ENCODE measurements at regions not wholly inside any gene's neighbourhood (a gene's known extent, or its start where the extent isn't known, plus 50 kb on each side); places are given as distances from the start of the nearest gene placed in this dataset.

GRCh38 chr18:27667064-27667463 lies 482.0 kb upstream of the CHST9 start:
- Histone ChIP-seq H3K56ac (ENCODE audit: insufficient read length, low read depth, low read length) (no peak overlapping the region), H2BK15ac (ENCODE audit: low read depth, low read length) (no peak overlapping the region), H3K27me3 (ENCODE audit: insufficient read depth, low read length) (no peaks in the 10 kb centered on the region), H3K9me3 (ENCODE audit: control insufficient read depth, low read depth, low read length) (no peaks in the 10 kb centered on the region), H2BK20ac (ENCODE audit: low read depth, low read length, poor library complexity, severe bottlenecking) (no peak overlapping the region), H2BK5ac (ENCODE audit: insufficient read length, low read length) (no peak overlapping the region), H2BK120ac (ENCODE audit: low read depth, low read length, poor library complexity, severe bottlenecking) (no peak overlapping the region), H3K4ac (ENCODE audit: low read depth, low read length) (no peak overlapping the region), H3K14ac (ENCODE audit: insufficient read depth, low read length) (no peak overlapping the region), H3K23ac (ENCODE audit: insufficient read length, low read depth, low read length) (no peak overlapping the region), H3K9ac (ENCODE audit: extremely low read depth, insufficient read length, low read length) (no peak overlapping the region), H3T11ph (ENCODE audit: low read length) (no peak overlapping the region), H4K20me1 (ENCODE audit: control insufficient read depth, insufficient read depth, insufficient read length) (no peaks in the 10 kb centered on the region), H3K4me1 (ENCODE audit: insufficient read depth, low read length) (peaks cover 2% of the 10 kb centered on the region; the same call in 1 of the 2 replicates), H2AFZ (ENCODE audit: low read length) (no peak overlapping the region), H3K4me2 (ENCODE audit: insufficient read depth, insufficient read length, low read length) (no peak overlapping the region), H3K79me1 (ENCODE audit: insufficient read depth, low read depth, low read length, poor library complexity, severe bottlenecking) (no peaks in the 10 kb centered on the region), H4K5ac (ENCODE audit: insufficient read length, low read depth, low read length) (no peak overlapping the region), H4K91ac (ENCODE audit: insufficient read length, low read depth, low read length) (no peak overlapping the region), H3K18ac (ENCODE audit: insufficient read length, low read depth, low read length) (no peak overlapping the region), H4K8ac (replicated peaks; ENCODE audit: insufficient read length, low read depth, low read length) (no peak overlapping the region), H2AK5ac (ENCODE audit: insufficient read length, low read length) (no peak overlapping the region), H3K27ac (ENCODE audit: insufficient read length, low read depth, low read length) (no peak overlapping the region), H3K79me2 (ENCODE audit: insufficient read depth, low read length) (no peaks in the 10 kb centered on the region), H3K23me2 (ENCODE audit: insufficient read length, low read depth, low read length, poor library complexity, severe bottlenecking) (no peaks in the 10 kb centered on the region), H2BK12ac (ENCODE audit: insufficient read length, low read depth, low read length) (no peak overlapping the region)
- DNase-seq = no peak
- no peak for TF ChIP-seq CTCF (conservative IDR thresholded peaks at IDR 0.05)
- peaks cover 0 to 2% (median 2%) of the 10 kb centered on the region in 3 experiments; a peak in 3 of 7 replicates for H3K36me3 Mint-ChIP-seq (ENCODE audit: insufficient read depth in 1 of 3, low read depth in 3 of 3)
- H3K4me3 Mint-ChIP-seq = no peak overlapping the region
- H3K9me3 Mint-ChIP-seq = no peaks in the 10 kb centered on the region; a peak in 1 of 5 replicates
- H3K27me3 Mint-ChIP-seq (ENCODE audit: low read depth) = no peaks in the 10 kb centered on the region
- H3K27ac Mint-ChIP-seq = no peak overlapping the region
- WGBS (ENCODE audit: extremely low coverage, insufficient read length, low lambda C conversion rate) = no CpG with 5 or more reads among the region's 6 CpGs
- H3K4me1 Mint-ChIP-seq = peaks cover 34 to 39% of the 10 kb centered on the region in 2 experiments
